ENCODE measurements at regions not wholly inside any gene's neighbourhood (a gene's known extent, or its start where the extent isn't known, plus 50 kb on each side); places are given as distances from the start of the nearest gene placed in this dataset.

GRCh38 chr3:162842549-162843216 lies 1346.1 kb downstream of the OTOL1 start:
- TF ChIP-seq CTCF (conservative IDR thresholded peaks at IDR 0.05; ENCODE audit: low read depth, low read length), result no peak
- no peak for TF ChIP-seq EZH2 (IDR thresholded peaks at IDR 0.05; ENCODE audit: low read length, unreplicated experiment)
